CD4-positive, alpha-beta T cell treated with Interleukin-17A for 1 hour (primary cell): ENCODE measurements at regions not wholly inside any gene's neighbourhood (a gene's known extent, or its start where the extent isn't known, plus 50 kb on each side); places are given as distances from the start of the nearest gene placed in this dataset.
"Not testable (repeated sequence)": the region's sequence is repeated elsewhere in the genome, so short reads cannot be mapped to it uniquely, and the experiment has no call there.

Experiments used
- DNase-seq: peaks from one replicate; pipeline ENCODE4 v3.0.0-alpha.2; 2020

- DNase-seq: no peak
These were observed 143.8 kb downstream of the FGF1 start for GRCh38 chr5:142542078-142542477.

- DNase-seq: no peak
These were observed 144.9 kb downstream of the FGF1 start for GRCh38 chr5:142540922-142541422.

- DNase-seq: no peak
These were observed 146.6 kb downstream of the FGF1 start for GRCh38 chr5:142539154-142539740.

- peak; percentile 3 for DNase-seq
These were observed 148.0 kb downstream of the FGF1 start for GRCh38 chr5:142537938-142538337.

GRCh38 chr5:142532781-142533176, 153.1 kb downstream of the FGF1 start:
- DNase-seq: no peak

GRCh38 chr5:142531977-142532780, 153.7 kb downstream of the FGF1 start:
- no peak for DNase-seq

GRCh38 chr5:142530904-142531303, 155.0 kb downstream of the FGF1 start:
- DNase-seq: no peak

- no peak for DNase-seq
These were observed 156.1 kb downstream of the FGF1 start for GRCh38 chr5:142529626-142530278.

GRCh38 chr5:142527664-142528295, 158.1 kb downstream of the FGF1 start:
- no peak for DNase-seq

GRCh38 chr5:142527234-142527633, 158.7 kb downstream of the FGF1 start:
- no peak for DNase-seq

GRCh38 chr5:142522983-142523382, 162.9 kb downstream of the FGF1 start:
- no peak for DNase-seq

- no peak for DNase-seq
These were observed 164.2 kb downstream of the FGF1 start for GRCh38 chr5:142521706-142522105.

- no peak for DNase-seq
These were observed 165.0 kb downstream of the FGF1 start for GRCh38 chr5:142520885-142521284.

GRCh38 chr5:142519913-142520312, 166.0 kb downstream of the FGF1 start:
- not testable (repeated sequence) for DNase-seq

GRCh38 chr5:142517840-142518239, 168.1 kb downstream of the FGF1 start:
- DNase-seq: no peak

- DNase-seq: no peak
These were observed 169.2 kb downstream of the FGF1 start for GRCh38 chr5:142516732-142517131.

GRCh38 chr5:142515036-142515435, 170.9 kb downstream of the FGF1 start:
- no peak for DNase-seq

- DNase-seq: no peak
These were observed 171.7 kb downstream of the FGF1 start for GRCh38 chr5:142514196-142514595.

- DNase-seq: no peak
These were observed 173.5 kb downstream of the FGF1 start for GRCh38 chr5:142512043-142513042.

- DNase-seq: no peak
These were observed 174.5 kb downstream of the FGF1 start for GRCh38 chr5:142511358-142511757.

GRCh38 chr5:142509026-142509425, 176.9 kb downstream of the FGF1 start:
- no peak for DNase-seq

GRCh38 chr5:142508591-142508990, 177.3 kb downstream of the FGF1 start:
- DNase-seq: no peak
